ACHN (cell line): ENCODE measurements at regions not wholly inside any gene's neighbourhood (a gene's known extent, or its start where the extent isn't known, plus 50 kb on each side); places are given as distances from the start of the nearest gene placed in this dataset.

Experiments
- DNase-seq: peaks from one replicate; pipeline ENCODE4 v3.0.0-alpha.2; 2015
- in situ Hi-C: cut with HindIII; loops from 2 replicates; pipeline ENCODE4 v1.10.0; 2017; ENCODE audit warnings: low sequenced_read_pairs, low pct_ligation_motif_present, low pct_unique_long_range_greater_than_20kb

DNA sequence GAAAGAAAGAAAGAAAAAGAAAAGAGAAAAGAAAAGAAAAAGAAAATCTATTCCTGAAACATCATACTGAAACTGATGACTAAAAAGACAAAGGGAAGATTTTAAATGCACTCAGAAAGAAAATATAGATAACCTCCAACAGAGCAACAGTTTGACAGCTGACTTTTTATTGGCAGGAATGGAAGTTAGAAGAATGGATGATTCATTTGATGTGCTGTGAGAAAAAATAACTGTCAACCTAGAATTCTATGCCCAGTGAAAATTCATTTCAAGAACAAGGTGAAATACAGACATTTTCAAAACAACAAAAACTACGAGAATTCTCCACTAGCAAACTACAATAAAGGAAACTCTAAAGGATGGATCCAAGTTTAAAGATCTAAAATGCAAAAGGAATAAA, 50.5 kb upstream of the HSPA12A start:
- DNase-seq = no peak
- in situ Hi-C loops = loop anchor here (25.0 kb wide), 1 partner anchor 106 kb away; no protein-coding TSS in a partner anchor

DNA sequence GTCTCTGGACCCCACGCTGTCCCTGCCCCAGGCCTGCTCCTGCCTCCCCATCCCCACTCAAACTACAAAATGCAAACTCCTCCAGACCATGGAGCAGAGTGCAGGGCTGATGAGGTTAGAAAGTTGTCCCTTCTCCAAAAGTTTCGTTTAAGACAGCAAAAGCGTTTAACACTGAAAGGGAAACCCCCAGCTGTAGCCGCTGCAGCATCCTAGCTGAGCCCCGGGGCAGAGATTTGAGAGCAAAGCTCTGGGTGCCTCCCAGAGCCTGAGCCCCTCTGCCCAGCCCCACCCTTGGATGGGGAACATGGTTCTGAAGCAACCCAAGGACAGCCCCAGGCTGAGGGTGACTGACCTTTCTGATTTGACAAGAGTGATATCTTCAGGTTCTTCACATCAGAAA, 52.8 kb upstream of the ENO4 start:
- in situ Hi-C loops = loop anchor here (25.0 kb wide), 1 partner anchor 109 kb away; no protein-coding TSS in a partner anchor
- no peak for DNase-seq

DNA sequence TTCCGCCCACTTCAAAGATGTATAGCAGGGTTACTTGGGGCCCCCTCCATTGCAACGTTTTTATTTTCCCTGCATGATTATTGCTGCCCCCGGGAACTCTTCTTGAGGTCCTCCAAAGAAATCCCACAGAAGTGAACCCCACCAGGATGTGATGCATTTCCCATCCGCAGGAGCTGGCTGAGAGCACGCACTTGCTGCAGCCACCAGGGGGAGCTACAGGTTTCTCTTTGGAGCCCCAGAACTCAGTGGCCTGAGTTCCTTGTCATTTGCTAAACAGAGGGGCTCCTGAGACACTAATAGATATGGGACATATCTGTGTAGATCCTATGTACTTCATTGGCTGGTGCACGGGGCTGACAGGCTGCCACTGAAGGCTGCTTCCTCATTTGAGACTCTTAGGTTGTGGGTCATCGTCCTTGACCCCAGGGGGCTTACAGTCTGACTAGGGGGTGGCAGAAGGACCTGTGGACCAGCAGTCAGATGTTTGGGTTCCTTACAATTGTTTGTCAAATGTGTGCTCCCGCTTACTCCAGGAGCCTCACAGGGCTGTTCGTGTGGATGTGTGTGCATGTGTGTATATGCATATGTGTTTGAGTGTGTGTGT, 52.3 kb upstream of the ENO4 start:
- in situ Hi-C loops = loop anchor here (25.0 kb wide), 1 partner anchor 110 kb away; no protein-coding TSS in a partner anchor
- DNase-seq = peak; percentile 80

DNA sequence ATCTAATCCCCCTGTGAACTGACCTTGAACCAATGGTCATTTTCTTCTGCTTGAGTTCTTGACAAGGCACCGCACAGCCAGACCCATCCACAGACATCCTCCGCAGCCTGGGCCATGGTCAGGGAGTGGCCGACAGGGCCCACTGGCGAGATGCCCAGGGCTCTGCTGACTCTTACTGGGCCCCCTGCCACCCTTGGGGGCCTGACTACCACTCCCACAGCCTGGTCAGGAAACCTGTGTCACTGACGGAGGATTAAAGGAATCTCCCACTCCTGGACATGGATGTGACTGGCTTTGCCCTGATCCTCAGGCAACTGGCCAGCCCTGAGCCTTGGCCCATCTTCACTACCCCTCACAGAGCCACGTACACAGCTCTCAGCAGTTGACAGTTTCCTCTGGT, 50.4 kb upstream of the ENO4 start:
- DNase-seq = no peak
- in situ Hi-C loops = loop anchor here (25.0 kb wide), 1 partner anchor 112 kb away; no protein-coding TSS in a partner anchor
